Tibial nerve (tissue), 4 donors: ENCODE measurements at regions not wholly inside any gene's neighbourhood (a gene's known extent, or its start where the extent isn't known, plus 50 kb on each side); places are given as distances from the start of the nearest gene placed in this dataset.

Experiments used
- EP300 ChIP-seq, 2 donors: sonication (generic); formaldehyde crosslinking; IDR thresholded peaks; one replicate each; pipeline ENCODE4 v1.6.1; 2017; ENCODE audit warnings: antibody characterized with exemption in 2 of 2, mild to moderate bottlenecking in 1 of 2
- POLR2A ChIP-seq, 2 donors: fragments of 450-650 bp; IDR thresholded peaks; one replicate each; pipeline ENCODE4 v1.6.1; 2017; ENCODE audit warnings: antibody characterized with exemption in 2 of 2, mild to moderate bottlenecking in 2 of 2, moderate library complexity in 2 of 2
- TF ChIP-seq, protein P1 (sequence below), 5 experiments: fragments of 200-600 bp in 3 of 5; fragments of 450-650 bp in 2 of 5; sonication (generic) in 3 of 5; IDR thresholded peaks; one replicate each; pipeline ENCODE4 v1.5.1; 2016 to 2019; ENCODE audit warnings: antibody characterized with exemption in 5 of 5, mild to moderate bottlenecking in 3 of 5, moderate library complexity in 2 of 5

DNA sequence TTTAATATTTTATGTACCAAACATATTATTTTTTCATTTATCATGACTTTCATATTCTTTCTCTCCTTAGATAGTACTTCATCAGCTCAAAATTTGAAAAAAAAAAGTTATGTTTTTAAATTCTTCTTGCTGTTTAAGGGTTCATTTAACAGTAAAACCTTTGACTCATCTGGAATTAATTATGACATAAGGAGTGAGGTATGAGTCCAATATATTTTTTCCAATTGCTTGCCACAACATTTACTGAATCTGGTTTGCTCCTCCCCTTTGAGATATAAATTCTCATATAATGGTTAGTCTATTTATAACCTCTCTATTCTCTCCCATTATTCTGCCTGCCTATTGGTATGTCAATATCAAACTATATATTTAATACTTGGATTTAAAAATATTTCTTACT is 387.8 kb downstream of the TUSC7 start:
- TF ChIP-seq, protein P1, sequence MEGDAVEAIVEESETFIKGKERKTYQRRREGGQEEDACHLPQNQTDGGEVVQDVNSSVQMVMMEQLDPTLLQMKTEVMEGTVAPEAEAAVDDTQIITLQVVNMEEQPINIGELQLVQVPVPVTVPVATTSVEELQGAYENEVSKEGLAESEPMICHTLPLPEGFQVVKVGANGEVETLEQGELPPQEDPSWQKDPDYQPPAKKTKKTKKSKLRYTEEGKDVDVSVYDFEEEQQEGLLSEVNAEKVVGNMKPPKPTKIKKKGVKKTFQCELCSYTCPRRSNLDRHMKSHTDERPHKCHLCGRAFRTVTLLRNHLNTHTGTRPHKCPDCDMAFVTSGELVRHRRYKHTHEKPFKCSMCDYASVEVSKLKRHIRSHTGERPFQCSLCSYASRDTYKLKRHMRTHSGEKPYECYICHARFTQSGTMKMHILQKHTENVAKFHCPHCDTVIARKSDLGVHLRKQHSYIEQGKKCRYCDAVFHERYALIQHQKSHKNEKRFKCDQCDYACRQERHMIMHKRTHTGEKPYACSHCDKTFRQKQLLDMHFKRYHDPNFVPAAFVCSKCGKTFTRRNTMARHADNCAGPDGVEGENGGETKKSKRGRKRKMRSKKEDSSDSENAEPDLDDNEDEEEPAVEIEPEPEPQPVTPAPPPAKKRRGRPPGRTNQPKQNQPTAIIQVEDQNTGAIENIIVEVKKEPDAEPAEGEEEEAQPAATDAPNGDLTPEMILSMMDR (IDR thresholded peaks at IDR 0.05) = no peak
- TF ChIP-seq POLR2A (IDR thresholded peaks at IDR 0.05) (no peak), EP300 (IDR thresholded peaks at IDR 0.05) (no peak)
